ENCODE measurements at regions not wholly inside any gene's neighbourhood (a gene's known extent, or its start where the extent isn't known, plus 50 kb on each side); places are given as distances from the start of the nearest gene placed in this dataset.

GRCh38 chr15:56307180-56307579 is 58.0 kb upstream of the TEX9 start:
- TF ChIP-seq, protein P1, sequence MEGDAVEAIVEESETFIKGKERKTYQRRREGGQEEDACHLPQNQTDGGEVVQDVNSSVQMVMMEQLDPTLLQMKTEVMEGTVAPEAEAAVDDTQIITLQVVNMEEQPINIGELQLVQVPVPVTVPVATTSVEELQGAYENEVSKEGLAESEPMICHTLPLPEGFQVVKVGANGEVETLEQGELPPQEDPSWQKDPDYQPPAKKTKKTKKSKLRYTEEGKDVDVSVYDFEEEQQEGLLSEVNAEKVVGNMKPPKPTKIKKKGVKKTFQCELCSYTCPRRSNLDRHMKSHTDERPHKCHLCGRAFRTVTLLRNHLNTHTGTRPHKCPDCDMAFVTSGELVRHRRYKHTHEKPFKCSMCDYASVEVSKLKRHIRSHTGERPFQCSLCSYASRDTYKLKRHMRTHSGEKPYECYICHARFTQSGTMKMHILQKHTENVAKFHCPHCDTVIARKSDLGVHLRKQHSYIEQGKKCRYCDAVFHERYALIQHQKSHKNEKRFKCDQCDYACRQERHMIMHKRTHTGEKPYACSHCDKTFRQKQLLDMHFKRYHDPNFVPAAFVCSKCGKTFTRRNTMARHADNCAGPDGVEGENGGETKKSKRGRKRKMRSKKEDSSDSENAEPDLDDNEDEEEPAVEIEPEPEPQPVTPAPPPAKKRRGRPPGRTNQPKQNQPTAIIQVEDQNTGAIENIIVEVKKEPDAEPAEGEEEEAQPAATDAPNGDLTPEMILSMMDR (conservative IDR thresholded peaks at IDR 0.05), result no peak
- no peak for TF ChIP-seq EZH2 (IDR thresholded peaks at IDR 0.05; ENCODE audit: low read depth)

Data from PC-9 (cell line).